ENCODE measurements at regions not wholly inside any gene's neighbourhood (a gene's known extent, or its start where the extent isn't known, plus 50 kb on each side); places are given as distances from the start of the nearest gene placed in this dataset.
"Not testable (repeated sequence)": the region's sequence is repeated elsewhere in the genome, so short reads cannot be mapped to it uniquely, and the experiment has no call there.

- H3K9me3 ChIP-seq (ENCODE audit: low read depth, low read length, poor library complexity, severe bottlenecking); H3K4me1 ChIP-seq (ENCODE audit: insufficient read depth, low read length, poor library complexity, severe bottlenecking); CTCF ChIA-PET; POLR2A ChIA-PET (ENCODE audit: low non-redundant PET); H3K4me3 ChIP-seq (ENCODE audit: low read depth, low read length, poor library complexity, severe bottlenecking); DNase-seq (ENCODE audit: low spot score); intact Hi-C loops (cut with micrococcal nuclease; ENCODE audit: unreplicated experiment); H3K27ac ChIP-seq (ENCODE audit: low read depth, low read length, poor library complexity, severe bottlenecking); H3K36me3 ChIP-seq (ENCODE audit: insufficient read depth, low read length, poor library complexity, severe bottlenecking); H3K27me3 ChIP-seq (replicated peaks; ENCODE audit: insufficient read depth, low read depth, low read length, poor library complexity); BruUV-seq (replicated peaks): not testable (repeated sequence)
Measured at GRCh38 chr7:6982375-6982774, 156.3 kb upstream of the CCZ1B start.

GRCh38 chr7:6986892-6987291 is 160.8 kb upstream of the CCZ1B start:
- intact Hi-C loops (cut with micrococcal nuclease; ENCODE audit: unreplicated experiment); H3K9me3 ChIP-seq (ENCODE audit: low read depth, low read length, poor library complexity, severe bottlenecking); H3K36me3 ChIP-seq (ENCODE audit: insufficient read depth, low read length, poor library complexity, severe bottlenecking); H3K4me1 ChIP-seq (ENCODE audit: insufficient read depth, low read length, poor library complexity, severe bottlenecking); DNase-seq (ENCODE audit: low spot score); H3K27ac ChIP-seq (ENCODE audit: low read depth, low read length, poor library complexity, severe bottlenecking); CTCF ChIA-PET; H3K4me3 ChIP-seq (ENCODE audit: low read depth, low read length, poor library complexity, severe bottlenecking); BruUV-seq (replicated peaks); POLR2A ChIA-PET (ENCODE audit: low non-redundant PET); H3K27me3 ChIP-seq (replicated peaks; ENCODE audit: insufficient read depth, low read depth, low read length, poor library complexity): not testable (repeated sequence)

DNA sequence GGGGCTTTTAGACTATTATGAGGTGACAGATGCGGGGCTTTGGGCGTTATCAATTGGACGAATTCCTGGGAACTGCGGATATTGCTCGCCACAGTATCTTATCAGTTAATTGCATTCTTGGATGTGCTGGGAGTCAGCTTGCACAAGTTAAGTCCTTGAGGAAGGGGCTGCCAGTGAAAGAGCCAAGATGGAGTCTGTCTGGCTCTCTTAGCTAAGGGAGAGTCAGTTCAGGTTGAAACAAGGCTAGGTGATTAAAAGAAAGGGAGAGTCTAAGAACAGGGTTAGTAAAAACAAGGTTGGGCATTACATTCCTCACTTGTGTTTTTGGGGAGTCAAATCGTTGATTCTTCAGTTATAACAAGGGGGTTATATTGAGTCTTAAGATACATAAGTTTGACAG is 162.5 kb upstream of the CCZ1B start:
- H3K4me1 ChIP-seq (ENCODE audit: insufficient read depth, low read length, poor library complexity, severe bottlenecking); H3K4me3 ChIP-seq (ENCODE audit: low read depth, low read length, poor library complexity, severe bottlenecking); intact Hi-C loops (cut with micrococcal nuclease; ENCODE audit: unreplicated experiment); H3K9me3 ChIP-seq (ENCODE audit: low read depth, low read length, poor library complexity, severe bottlenecking); H3K36me3 ChIP-seq (ENCODE audit: insufficient read depth, low read length, poor library complexity, severe bottlenecking); BruUV-seq (replicated peaks); H3K27me3 ChIP-seq (replicated peaks; ENCODE audit: insufficient read depth, low read depth, low read length, poor library complexity); DNase-seq (ENCODE audit: low spot score); POLR2A ChIA-PET (ENCODE audit: low non-redundant PET); CTCF ChIA-PET; H3K27ac ChIP-seq (ENCODE audit: low read depth, low read length, poor library complexity, severe bottlenecking): not testable (repeated sequence)

GRCh38 chr7:6989968-6990367 is 163.9 kb upstream of the CCZ1B start:
- DNase-seq (ENCODE audit: low spot score); H3K36me3 ChIP-seq (ENCODE audit: insufficient read depth, low read length, poor library complexity, severe bottlenecking); H3K4me3 ChIP-seq (ENCODE audit: low read depth, low read length, poor library complexity, severe bottlenecking); H3K4me1 ChIP-seq (ENCODE audit: insufficient read depth, low read length, poor library complexity, severe bottlenecking); H3K9me3 ChIP-seq (ENCODE audit: low read depth, low read length, poor library complexity, severe bottlenecking); POLR2A ChIA-PET (ENCODE audit: low non-redundant PET); H3K27me3 ChIP-seq (replicated peaks; ENCODE audit: insufficient read depth, low read depth, low read length, poor library complexity); CTCF ChIA-PET; BruUV-seq (replicated peaks); intact Hi-C loops (cut with micrococcal nuclease; ENCODE audit: unreplicated experiment); H3K27ac ChIP-seq (ENCODE audit: low read depth, low read length, poor library complexity, severe bottlenecking): not testable (repeated sequence)

- CTCF ChIA-PET; H3K4me3 ChIP-seq (ENCODE audit: low read depth, low read length, poor library complexity, severe bottlenecking); H3K4me1 ChIP-seq (ENCODE audit: insufficient read depth, low read length, poor library complexity, severe bottlenecking); H3K9me3 ChIP-seq (ENCODE audit: low read depth, low read length, poor library complexity, severe bottlenecking); BruUV-seq (replicated peaks); intact Hi-C loops (cut with micrococcal nuclease; ENCODE audit: unreplicated experiment); POLR2A ChIA-PET (ENCODE audit: low non-redundant PET); H3K27ac ChIP-seq (ENCODE audit: low read depth, low read length, poor library complexity, severe bottlenecking); H3K36me3 ChIP-seq (ENCODE audit: insufficient read depth, low read length, poor library complexity, severe bottlenecking); DNase-seq (ENCODE audit: low spot score); H3K27me3 ChIP-seq (replicated peaks; ENCODE audit: insufficient read depth, low read depth, low read length, poor library complexity): not testable (repeated sequence)
Measured at GRCh38 chr7:6990426-6991152, 164.5 kb upstream of the CCZ1B start.

DNA sequence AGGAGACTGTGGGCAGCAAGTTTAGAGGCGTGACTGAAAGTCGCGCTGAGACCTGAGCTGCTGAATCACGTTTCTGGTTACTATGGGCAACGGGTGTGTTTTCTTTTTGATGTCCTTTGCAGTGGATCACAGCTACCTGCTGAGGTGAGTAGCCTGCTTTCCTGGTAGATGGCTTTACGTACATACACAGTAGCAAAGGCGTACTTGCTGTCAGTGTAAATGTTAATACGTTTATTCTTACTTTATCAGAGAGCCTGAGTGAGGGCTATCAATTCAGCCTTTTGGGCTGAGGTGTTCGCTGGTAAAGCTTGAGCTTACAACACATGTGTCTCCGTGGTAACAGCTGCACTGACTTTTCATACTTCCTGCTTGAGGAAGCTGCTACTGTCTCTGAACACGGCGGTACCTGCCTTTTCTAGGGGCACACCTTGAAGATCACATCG is 165.1 kb upstream of the CCZ1B start:
- DNase-seq (ENCODE audit: low spot score); CTCF ChIA-PET; H3K4me3 ChIP-seq (ENCODE audit: low read depth, low read length, poor library complexity, severe bottlenecking); H3K27ac ChIP-seq (ENCODE audit: low read depth, low read length, poor library complexity, severe bottlenecking); H3K36me3 ChIP-seq (ENCODE audit: insufficient read depth, low read length, poor library complexity, severe bottlenecking); H3K27me3 ChIP-seq (replicated peaks; ENCODE audit: insufficient read depth, low read depth, low read length, poor library complexity); H3K4me1 ChIP-seq (ENCODE audit: insufficient read depth, low read length, poor library complexity, severe bottlenecking); H3K9me3 ChIP-seq (ENCODE audit: low read depth, low read length, poor library complexity, severe bottlenecking); BruUV-seq (replicated peaks); intact Hi-C loops (cut with micrococcal nuclease; ENCODE audit: unreplicated experiment); POLR2A ChIA-PET (ENCODE audit: low non-redundant PET): not testable (repeated sequence)

DNA sequence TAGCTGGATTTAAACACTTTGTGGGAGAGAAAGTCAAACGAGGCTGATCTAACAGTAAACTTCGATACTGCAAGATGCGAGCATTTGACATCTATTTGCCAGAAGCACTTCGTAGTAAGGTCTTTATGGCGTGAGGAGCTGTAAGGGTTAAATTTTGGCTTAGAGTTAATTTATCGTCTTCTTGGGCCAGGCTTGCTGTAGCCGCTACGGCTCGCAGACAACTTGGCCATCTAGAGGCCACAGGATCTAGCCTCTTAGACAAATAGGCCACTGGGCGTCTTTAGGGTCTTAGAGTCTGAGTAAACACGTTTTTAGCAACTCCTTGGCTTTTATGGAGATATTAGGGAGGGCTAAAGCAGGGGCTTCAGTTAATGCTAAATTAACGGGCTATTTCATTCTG is 165.6 kb upstream of the CCZ1B start:
- H3K4me3 ChIP-seq (ENCODE audit: low read depth, low read length, poor library complexity, severe bottlenecking); H3K4me1 ChIP-seq (ENCODE audit: insufficient read depth, low read length, poor library complexity, severe bottlenecking); CTCF ChIA-PET; intact Hi-C loops (cut with micrococcal nuclease; ENCODE audit: unreplicated experiment); H3K36me3 ChIP-seq (ENCODE audit: insufficient read depth, low read length, poor library complexity, severe bottlenecking); BruUV-seq (replicated peaks); H3K27ac ChIP-seq (ENCODE audit: low read depth, low read length, poor library complexity, severe bottlenecking); H3K9me3 ChIP-seq (ENCODE audit: low read depth, low read length, poor library complexity, severe bottlenecking); H3K27me3 ChIP-seq (replicated peaks; ENCODE audit: insufficient read depth, low read depth, low read length, poor library complexity); POLR2A ChIA-PET (ENCODE audit: low non-redundant PET); DNase-seq (ENCODE audit: low spot score): not testable (repeated sequence)

- CTCF ChIA-PET; H3K4me3 ChIP-seq (ENCODE audit: low read depth, low read length, poor library complexity, severe bottlenecking); intact Hi-C loops (cut with micrococcal nuclease; ENCODE audit: unreplicated experiment); H3K4me1 ChIP-seq (ENCODE audit: insufficient read depth, low read length, poor library complexity, severe bottlenecking); DNase-seq (ENCODE audit: low spot score); BruUV-seq (replicated peaks); H3K9me3 ChIP-seq (ENCODE audit: low read depth, low read length, poor library complexity, severe bottlenecking); H3K27me3 ChIP-seq (replicated peaks; ENCODE audit: insufficient read depth, low read depth, low read length, poor library complexity); H3K36me3 ChIP-seq (ENCODE audit: insufficient read depth, low read length, poor library complexity, severe bottlenecking); H3K27ac ChIP-seq (ENCODE audit: low read depth, low read length, poor library complexity, severe bottlenecking); POLR2A ChIA-PET (ENCODE audit: low non-redundant PET): not testable (repeated sequence)
Measured at GRCh38 chr7:6992133-6992532, 166.1 kb upstream of the CCZ1B start.
